ENCODE measurements at regions not wholly inside any gene's neighbourhood (a gene's known extent, or its start where the extent isn't known, plus 50 kb on each side); places are given as distances from the start of the nearest gene placed in this dataset.

GRCh38 chr6:140048202-140048790 lies 673.8 kb upstream of the CITED2 start:
- no peaks in the 10 kb centered on the region for H3K36me3 Mint-ChIP-seq
- intact Hi-C loops (cut with micrococcal nuclease): no loop called here
- no peak for DNase-seq
- ChIA-PET CTCF (no interaction called here), POLR2A (no interaction called here)
- H3K27me3 Mint-ChIP-seq: peaks cover 3% of the 10 kb centered on the region
- H3K9me3 Mint-ChIP-seq: no peaks in the 10 kb centered on the region
- H3K4me1 Mint-ChIP-seq (ENCODE audit: low read depth): no peaks in the 10 kb centered on the region
- H3K27ac Mint-ChIP-seq: no peak overlapping the region
- H3K4me3 Mint-ChIP-seq: no peak overlapping the region

GRCh38 chr6:140047321-140047720 lies 672.9 kb upstream of the CITED2 start:
- no peak overlapping the region for H3K27ac Mint-ChIP-seq
- H3K9me3 Mint-ChIP-seq: no peaks in the 10 kb centered on the region
- DNase-seq: no peak
- no peaks in the 10 kb centered on the region for H3K4me1 Mint-ChIP-seq (ENCODE audit: low read depth)
- ChIA-PET CTCF (no interaction called here), POLR2A (no interaction called here)
- intact Hi-C loops (cut with micrococcal nuclease): no loop called here
- no peaks in the 10 kb centered on the region for H3K36me3 Mint-ChIP-seq
- peaks cover 2% of the 10 kb centered on the region for H3K27me3 Mint-ChIP-seq
- H3K4me3 Mint-ChIP-seq: no peak overlapping the region

- Mint-ChIP-seq H3K9me3 (no peaks in the 10 kb centered on the region), H3K27me3 (peaks cover 2% of the 10 kb centered on the region), H3K4me3 (no peak overlapping the region), H3K27ac (no peak overlapping the region), H3K36me3 (no peaks in the 10 kb centered on the region), H3K4me1 (ENCODE audit: low read depth) (no peaks in the 10 kb centered on the region)
- DNase-seq: no peak
- CTCF ChIA-PET: no interaction called here
- intact Hi-C loops (cut with micrococcal nuclease): no loop called here
- POLR2A ChIA-PET: no interaction called here
Observed at GRCh38 chr6:140046016-140046632, 671.7 kb upstream of the CITED2 start.

DNA sequence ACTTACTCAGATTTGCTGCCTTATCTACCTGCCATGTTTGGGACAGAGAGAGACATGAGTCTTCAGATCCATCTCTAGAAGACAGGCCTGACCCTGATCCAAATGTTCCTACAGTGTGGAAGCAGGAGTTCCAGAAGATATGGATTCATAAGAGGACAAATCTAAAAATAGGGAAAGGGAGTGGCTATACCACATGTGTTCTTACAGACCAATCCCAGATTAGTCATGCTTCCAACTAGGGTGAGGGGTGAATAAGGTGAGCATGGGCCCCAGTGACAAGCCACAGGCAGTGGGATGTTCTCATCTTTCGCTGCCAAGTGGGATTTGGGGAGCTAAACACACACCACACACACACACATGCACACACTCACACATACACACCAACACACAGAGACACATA lies 670.7 kb upstream of the CITED2 start:
- H3K36me3 Mint-ChIP-seq: no peaks in the 10 kb centered on the region
- no peak for DNase-seq
- peaks cover 2% of the 10 kb centered on the region for H3K27me3 Mint-ChIP-seq
- intact Hi-C loops (cut with micrococcal nuclease): no loop called here
- H3K4me3 Mint-ChIP-seq: no peak overlapping the region
- CTCF ChIA-PET: no interaction called here
- H3K4me1 Mint-ChIP-seq (ENCODE audit: low read depth): no peaks in the 10 kb centered on the region
- POLR2A ChIA-PET: no interaction called here
- no peak overlapping the region for H3K27ac Mint-ChIP-seq
- H3K9me3 Mint-ChIP-seq: no peaks in the 10 kb centered on the region

DNA sequence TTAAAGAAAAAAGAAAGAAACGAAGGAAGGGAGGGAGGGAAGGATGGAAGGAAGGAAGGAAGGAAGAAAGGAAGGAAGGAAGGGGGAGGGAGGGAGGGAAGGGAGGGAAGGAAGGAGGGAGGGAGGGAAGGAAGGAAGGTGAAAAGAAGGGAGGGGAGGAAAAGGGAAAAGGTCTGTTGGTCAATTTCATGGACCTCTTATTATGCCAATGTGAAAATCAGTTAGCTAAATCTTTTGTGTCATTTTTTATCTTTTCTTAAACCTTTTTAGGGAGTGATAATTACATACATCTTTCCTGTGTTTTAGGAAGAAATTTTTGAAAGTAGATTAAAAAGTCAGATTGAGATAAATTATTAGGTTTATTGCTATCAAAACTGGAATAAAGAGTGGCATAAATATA lies 670.2 kb upstream of the CITED2 start:
- H3K36me3 Mint-ChIP-seq: no peaks in the 10 kb centered on the region

DNA sequence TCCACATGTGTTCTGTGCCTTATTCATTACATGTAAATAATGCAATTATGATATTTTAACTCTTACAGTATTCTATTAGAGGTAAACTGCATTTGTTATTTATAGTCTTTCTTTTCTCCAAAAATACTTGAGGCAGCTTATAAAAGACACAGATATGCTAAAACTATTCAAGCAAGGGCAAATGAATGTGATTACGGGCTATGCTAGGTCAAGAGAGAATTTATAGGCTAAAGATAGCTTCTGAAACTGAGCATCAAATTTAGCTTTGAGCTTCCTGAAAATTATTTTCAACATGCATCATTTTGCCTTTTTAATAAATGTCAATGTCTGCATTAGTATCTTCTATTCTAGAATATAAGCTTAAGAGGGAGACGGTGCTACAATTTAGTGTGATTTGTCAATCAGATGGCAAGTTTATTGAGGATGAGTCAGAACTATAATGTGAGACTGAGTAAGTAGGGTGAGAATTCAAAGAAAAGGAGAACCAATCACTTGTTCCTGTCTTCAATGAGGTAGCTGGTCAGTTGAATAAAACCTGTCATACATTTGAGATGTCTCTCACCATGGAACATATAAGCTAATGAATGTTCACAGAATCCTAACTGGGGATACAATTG lies 669.4 kb upstream of the CITED2 start:
- ChIA-PET POLR2A (no interaction called here), CTCF (no interaction called here)
- no peak overlapping the region for H3K4me3 Mint-ChIP-seq
- DNase-seq: no peak
- intact Hi-C loops (cut with micrococcal nuclease): no loop called here
- no peaks in the 10 kb centered on the region for H3K4me1 Mint-ChIP-seq (ENCODE audit: low read depth)
- no peak overlapping the region for H3K27ac Mint-ChIP-seq
- H3K9me3 Mint-ChIP-seq: no peaks in the 10 kb centered on the region
- no peaks in the 10 kb centered on the region for H3K36me3 Mint-ChIP-seq
- H3K27me3 Mint-ChIP-seq: peaks cover 2% of the 10 kb centered on the region

More for the DNA sequence above, 670.2 kb upstream of the CITED2 start:
- intact Hi-C loops (cut with micrococcal nuclease): no loop called here
- H3K27ac Mint-ChIP-seq: no peak overlapping the region
- no peaks in the 10 kb centered on the region for H3K9me3 Mint-ChIP-seq
- DNase-seq: no peak
- CTCF ChIA-PET: no interaction called here
- H3K27me3 Mint-ChIP-seq: peaks cover 2% of the 10 kb centered on the region
- POLR2A ChIA-PET: no interaction called here
- no peak overlapping the region for H3K4me3 Mint-ChIP-seq
- H3K4me1 Mint-ChIP-seq (ENCODE audit: low read depth): no peaks in the 10 kb centered on the region

DNA sequence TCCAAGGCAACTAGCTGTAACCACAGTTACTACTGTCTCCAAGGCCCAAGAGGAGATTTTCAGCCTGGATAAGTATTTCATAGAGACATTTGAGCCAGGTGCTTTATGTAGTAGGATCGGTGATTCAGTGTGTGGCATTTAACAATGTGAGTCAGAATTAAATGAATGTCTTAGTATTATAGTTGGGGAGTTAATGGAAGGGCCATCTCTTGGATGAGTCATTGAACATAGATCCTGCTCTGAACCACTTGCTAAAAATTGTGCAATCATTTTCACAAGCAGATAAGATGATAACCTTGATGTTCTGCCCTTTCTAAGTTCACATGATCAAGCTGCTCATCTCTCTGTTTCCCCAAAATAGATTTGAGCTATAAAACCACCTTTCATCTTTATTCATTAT lies 668.9 kb upstream of the CITED2 start:
- Mint-ChIP-seq H3K27me3 (peaks cover 2% of the 10 kb centered on the region), H3K9me3 (no peaks in the 10 kb centered on the region), H3K4me3 (no peak overlapping the region), H3K4me1 (ENCODE audit: low read depth) (no peaks in the 10 kb centered on the region), H3K36me3 (no peaks in the 10 kb centered on the region), H3K27ac (no peak overlapping the region)
- intact Hi-C loops (cut with micrococcal nuclease): no loop called here
- DNase-seq: no peak
- CTCF ChIA-PET: no interaction called here
- POLR2A ChIA-PET: no interaction called here

DNA sequence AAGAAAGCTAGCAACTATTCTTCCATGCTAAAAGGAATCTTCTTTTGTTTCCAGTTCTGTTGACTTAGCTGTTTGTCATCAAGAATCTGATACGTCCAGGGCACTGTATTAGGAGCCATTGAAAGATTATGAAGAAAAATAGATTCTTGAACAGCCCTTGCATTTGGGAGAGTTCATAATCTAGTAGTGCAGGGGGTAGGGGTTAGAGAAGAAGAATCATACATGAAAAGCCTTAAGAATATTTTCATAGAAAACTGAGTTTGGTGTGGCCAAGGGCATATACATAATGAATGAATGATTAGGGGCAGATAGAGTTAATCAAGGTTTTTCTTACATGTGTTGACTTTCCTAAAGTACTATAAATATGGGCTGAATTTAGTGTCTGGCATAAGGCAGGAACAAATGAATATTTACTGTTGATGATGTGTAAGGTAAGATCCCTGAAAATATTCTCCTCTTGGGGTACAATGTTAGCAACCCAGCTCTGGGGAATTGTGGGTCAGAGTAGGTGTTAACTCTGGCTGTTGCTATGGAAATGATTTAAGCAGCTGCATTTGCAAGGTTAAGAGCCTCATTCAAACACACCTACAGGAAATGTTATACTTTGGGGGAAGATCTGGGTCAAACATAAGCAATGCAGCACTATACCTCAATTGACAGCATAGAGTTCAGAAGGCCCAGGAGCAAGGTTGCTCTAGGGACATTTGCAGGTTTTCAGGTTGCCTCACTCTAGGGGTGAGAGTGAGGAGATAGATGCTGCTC lies 667.3 kb upstream of the CITED2 start:
- Mint-ChIP-seq H3K27me3 (peaks cover 2% of the 10 kb centered on the region), H3K27ac (no peak overlapping the region)
- DNase-seq: no peak

GRCh38 chr6:140041056-140041455 lies 666.6 kb upstream of the CITED2 start:
- H3K36me3 Mint-ChIP-seq: no peaks in the 10 kb centered on the region
- intact Hi-C loops (cut with micrococcal nuclease): no loop called here
- no peaks in the 10 kb centered on the region for H3K9me3 Mint-ChIP-seq

More for the DNA sequence above, 667.3 kb upstream of the CITED2 start:
- Mint-ChIP-seq H3K4me1 (ENCODE audit: low read depth) (no peaks in the 10 kb centered on the region), H3K36me3 (no peaks in the 10 kb centered on the region), H3K9me3 (no peaks in the 10 kb centered on the region), H3K4me3 (no peak overlapping the region)
- intact Hi-C loops (cut with micrococcal nuclease): no loop called here
- CTCF ChIA-PET: interaction anchor here (0.5 kb wide), 1 partner anchor 409 kb away, joined by 3 read pairs; no protein-coding TSS in a partner anchor
- POLR2A ChIA-PET: no interaction called here

GRCh38 chr6:140040396-140040795 lies 665.9 kb upstream of the CITED2 start:
- H3K4me3 Mint-ChIP-seq: no peak overlapping the region
- no peaks in the 10 kb centered on the region for H3K36me3 Mint-ChIP-seq
- POLR2A ChIA-PET: no interaction called here
- intact Hi-C loops (cut with micrococcal nuclease): no loop called here
- no peak for DNase-seq
- H3K4me1 Mint-ChIP-seq (ENCODE audit: low read depth): no peaks in the 10 kb centered on the region
- no peak overlapping the region for H3K27ac Mint-ChIP-seq
- CTCF ChIA-PET: no interaction called here
- H3K9me3 Mint-ChIP-seq: no peaks in the 10 kb centered on the region
- H3K27me3 Mint-ChIP-seq: peaks cover 2% of the 10 kb centered on the region

More at GRCh38 chr6:140041056-140041455, 666.6 kb upstream of the CITED2 start:
- CTCF ChIA-PET: interaction anchor here (0.5 kb wide), 1 partner anchor 409 kb away, joined by 3 read pairs; no protein-coding TSS in a partner anchor
- DNase-seq: no peak
- no peaks in the 10 kb centered on the region for H3K4me1 Mint-ChIP-seq (ENCODE audit: low read depth)
- no peak overlapping the region for H3K27ac Mint-ChIP-seq
- POLR2A ChIA-PET: no interaction called here
- no peak overlapping the region for H3K4me3 Mint-ChIP-seq
- H3K27me3 Mint-ChIP-seq: peaks cover 2% of the 10 kb centered on the region

- CTCF ChIA-PET: interaction anchor here (1.1 kb wide), 1 partner anchor 14 kb away, joined by 3 read pairs; no protein-coding TSS in a partner anchor
- no peaks in the 10 kb centered on the region for H3K9me3 Mint-ChIP-seq
- POLR2A ChIA-PET: no interaction called here
Observed at GRCh38 chr6:140039364-140039763, 664.9 kb upstream of the CITED2 start.

GRCh38 chr6:140036196-140036595 lies 661.7 kb upstream of the CITED2 start:
- H3K27me3 Mint-ChIP-seq: peaks cover 6% of the 10 kb centered on the region
- ChIA-PET CTCF (no interaction called here), POLR2A (no interaction called here)
- no peaks in the 10 kb centered on the region for H3K9me3 Mint-ChIP-seq
- intact Hi-C loops (cut with micrococcal nuclease): no loop called here
- no peaks in the 10 kb centered on the region for H3K36me3 Mint-ChIP-seq
- no peaks in the 10 kb centered on the region for H3K4me1 Mint-ChIP-seq (ENCODE audit: low read depth)
- H3K27ac Mint-ChIP-seq: no peak overlapping the region
- H3K4me3 Mint-ChIP-seq: no peak overlapping the region
- no peak for DNase-seq

More at GRCh38 chr6:140039364-140039763, 664.9 kb upstream of the CITED2 start:
- H3K27ac Mint-ChIP-seq: no peak overlapping the region
- H3K36me3 Mint-ChIP-seq: no peaks in the 10 kb centered on the region
- no peak overlapping the region for H3K4me3 Mint-ChIP-seq
- no peaks in the 10 kb centered on the region for H3K4me1 Mint-ChIP-seq (ENCODE audit: low read depth)
- H3K27me3 Mint-ChIP-seq: peaks cover 2% of the 10 kb centered on the region
- DNase-seq: no peak
- intact Hi-C loops (cut with micrococcal nuclease): no loop called here
